AG04449 (cell line): ENCODE measurements at regions not wholly inside any gene's neighbourhood (a gene's known extent, or its start where the extent isn't known, plus 50 kb on each side); places are given as distances from the start of the nearest gene placed in this dataset.

Experiments used
- CTCF ChIA-PET: fragments of 350-600 bp; formaldehyde crosslinking; extraction: SDS; loops from one replicate; lab custom pipeline; 2021; ENCODE audit warnings: antibody characterized with exemption; lab: Yijun Ruan, JAX
- POLR2A ChIA-PET: fragments of 400-600, 350-600 bp; formaldehyde crosslinking; extraction: SDS; loops from one replicate; lab custom pipeline; 2020; ENCODE audit warnings: antibody characterized with exemption, inconsistent platforms; lab: Yijun Ruan, JAX
- DNase-seq: peaks from one replicate; pipeline ENCODE4 v3.0.0-alpha.2; 2010; ENCODE audit warnings: low read depth, low spot score
- H3K4me3 ChIP-seq: 2 replicates; pipeline ENCODE4 v1.5.1; 2011; ENCODE audit warnings: low read depth, mild to moderate bottlenecking, control low read depth, low read length
- TF ChIP-seq, protein P1 (sequence below): IDR thresholded peaks from one replicate; pipeline ENCODE4 v1.5.1; 2011; ENCODE audit warnings: mild to moderate bottlenecking, moderate library complexity, low read length, control low read depth, inconsistent platforms; ENCODE audit not compliant: insufficient read depth; ENCODE audit errors: missing control alignments

DNA sequence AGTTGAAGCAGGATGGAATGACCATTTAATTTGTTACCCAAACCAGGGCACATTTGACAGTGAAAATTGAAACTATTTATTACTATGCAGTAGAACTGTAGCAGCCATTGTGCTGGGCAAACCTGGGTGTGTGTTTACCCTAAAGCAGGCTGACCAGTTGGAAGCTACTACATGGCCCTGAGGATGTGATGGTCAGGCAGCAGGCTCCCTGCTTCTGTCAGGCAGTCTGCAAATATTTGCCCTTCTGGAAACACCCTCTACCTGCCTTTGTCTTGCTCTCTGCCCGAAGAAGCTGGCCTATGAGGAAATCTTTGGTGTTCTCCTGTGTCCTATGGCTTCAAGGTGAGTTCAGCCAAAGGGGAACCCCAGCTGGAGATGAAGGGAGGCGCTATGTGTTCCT lies 600.1 kb upstream of the KIRREL3 start:
- TF ChIP-seq, protein P1, sequence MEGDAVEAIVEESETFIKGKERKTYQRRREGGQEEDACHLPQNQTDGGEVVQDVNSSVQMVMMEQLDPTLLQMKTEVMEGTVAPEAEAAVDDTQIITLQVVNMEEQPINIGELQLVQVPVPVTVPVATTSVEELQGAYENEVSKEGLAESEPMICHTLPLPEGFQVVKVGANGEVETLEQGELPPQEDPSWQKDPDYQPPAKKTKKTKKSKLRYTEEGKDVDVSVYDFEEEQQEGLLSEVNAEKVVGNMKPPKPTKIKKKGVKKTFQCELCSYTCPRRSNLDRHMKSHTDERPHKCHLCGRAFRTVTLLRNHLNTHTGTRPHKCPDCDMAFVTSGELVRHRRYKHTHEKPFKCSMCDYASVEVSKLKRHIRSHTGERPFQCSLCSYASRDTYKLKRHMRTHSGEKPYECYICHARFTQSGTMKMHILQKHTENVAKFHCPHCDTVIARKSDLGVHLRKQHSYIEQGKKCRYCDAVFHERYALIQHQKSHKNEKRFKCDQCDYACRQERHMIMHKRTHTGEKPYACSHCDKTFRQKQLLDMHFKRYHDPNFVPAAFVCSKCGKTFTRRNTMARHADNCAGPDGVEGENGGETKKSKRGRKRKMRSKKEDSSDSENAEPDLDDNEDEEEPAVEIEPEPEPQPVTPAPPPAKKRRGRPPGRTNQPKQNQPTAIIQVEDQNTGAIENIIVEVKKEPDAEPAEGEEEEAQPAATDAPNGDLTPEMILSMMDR: no peak
- DNase-seq: no peak
- ChIA-PET CTCF (no interaction called here), POLR2A (no interaction called here)
- no peak overlapping the region for H3K4me3 ChIP-seq

DNA sequence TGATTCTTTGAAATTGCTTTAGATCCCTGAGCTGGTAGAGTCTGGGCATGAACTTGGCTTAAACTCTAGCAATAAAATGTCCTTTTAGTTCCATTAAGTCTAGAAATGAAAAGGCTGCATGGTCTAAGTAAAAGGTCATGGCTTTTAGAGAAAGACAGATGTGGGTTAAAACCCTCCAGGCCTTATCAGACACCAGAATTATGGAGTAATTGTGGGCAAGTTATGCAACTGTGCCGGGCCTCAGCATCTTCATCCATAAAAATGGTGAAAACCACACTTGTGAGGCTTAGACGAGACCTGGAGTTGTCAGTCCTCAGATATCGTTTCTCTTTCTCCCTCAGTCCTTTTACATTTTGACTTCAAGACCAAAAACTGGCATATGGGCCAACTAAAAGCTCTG lies 597.9 kb upstream of the KIRREL3 start:
- no peak for DNase-seq
- ChIA-PET POLR2A (no interaction called here), CTCF (no interaction called here)
- TF ChIP-seq, protein P1: no peak
- H3K4me3 ChIP-seq: no peak overlapping the region

DNA sequence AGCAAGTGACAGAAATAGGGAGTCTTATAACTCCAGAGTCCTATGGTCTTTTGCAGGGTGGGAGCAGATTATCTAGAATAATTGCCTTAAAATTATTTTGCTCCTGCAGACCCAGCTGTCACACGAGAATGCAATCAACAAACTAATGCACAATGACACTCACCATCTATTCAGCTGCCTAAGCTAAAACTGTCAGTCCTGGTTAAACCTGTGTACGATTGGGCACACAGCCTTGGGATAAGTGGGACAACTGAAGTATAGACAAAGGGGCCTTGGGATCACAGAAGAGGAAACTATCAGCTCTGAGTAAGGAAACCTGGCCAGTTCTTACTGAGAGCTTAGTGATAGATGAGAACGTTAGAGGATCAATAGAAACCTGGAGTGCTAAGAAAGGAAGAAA lies 595.9 kb upstream of the KIRREL3 start:
- H3K4me3 ChIP-seq: no peak overlapping the region
- no peak for DNase-seq
- POLR2A ChIA-PET: no interaction called here
- CTCF ChIA-PET: no interaction called here
- TF ChIP-seq, protein P1: no peak

DNA sequence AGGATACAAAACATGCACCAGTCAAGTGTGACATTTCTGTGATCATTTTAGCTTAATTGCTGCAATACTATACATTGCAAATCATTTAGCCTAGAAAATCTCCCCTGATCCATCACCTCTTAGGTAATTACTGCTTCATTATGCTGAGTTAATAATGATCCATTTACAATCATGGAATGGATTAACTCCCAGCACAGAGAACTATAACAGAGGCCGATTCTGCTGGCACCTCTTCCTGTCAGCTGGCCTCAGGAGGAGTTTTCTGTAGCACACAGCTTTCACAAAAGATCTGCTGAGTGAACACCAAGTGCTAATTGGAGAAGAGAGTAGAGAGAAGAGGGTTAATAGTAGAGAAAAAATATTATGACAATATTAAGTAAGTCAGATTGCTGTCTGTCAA lies 591.8 kb upstream of the KIRREL3 start:
- CTCF ChIA-PET: no interaction called here
- TF ChIP-seq, protein P1: no peak
- H3K4me3 ChIP-seq: no peak overlapping the region
- DNase-seq: no peak
- POLR2A ChIA-PET: no interaction called here

DNA sequence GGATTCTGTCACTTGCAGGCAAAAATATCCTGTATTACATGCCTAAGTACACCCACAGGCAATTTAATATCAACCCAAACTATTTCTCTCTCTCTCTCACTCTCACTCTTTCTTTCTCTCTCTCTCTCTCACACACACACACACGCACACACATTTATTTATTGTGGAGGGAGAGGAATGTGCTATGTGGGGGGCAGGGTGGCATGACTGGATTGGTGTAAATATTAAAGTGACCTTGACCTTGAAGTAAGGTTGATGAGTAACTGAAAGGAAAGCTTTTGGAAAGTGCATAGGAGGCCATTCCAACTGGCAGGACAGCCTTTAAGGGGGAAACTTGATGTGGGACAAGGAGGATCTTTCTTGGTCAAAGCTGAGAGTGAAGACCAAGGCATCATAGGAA lies 589.7 kb upstream of the KIRREL3 start:
- H3K4me3 ChIP-seq: no peak overlapping the region
- DNase-seq: no peak
- TF ChIP-seq, protein P1: no peak
- ChIA-PET POLR2A (no interaction called here), CTCF (no interaction called here)

DNA sequence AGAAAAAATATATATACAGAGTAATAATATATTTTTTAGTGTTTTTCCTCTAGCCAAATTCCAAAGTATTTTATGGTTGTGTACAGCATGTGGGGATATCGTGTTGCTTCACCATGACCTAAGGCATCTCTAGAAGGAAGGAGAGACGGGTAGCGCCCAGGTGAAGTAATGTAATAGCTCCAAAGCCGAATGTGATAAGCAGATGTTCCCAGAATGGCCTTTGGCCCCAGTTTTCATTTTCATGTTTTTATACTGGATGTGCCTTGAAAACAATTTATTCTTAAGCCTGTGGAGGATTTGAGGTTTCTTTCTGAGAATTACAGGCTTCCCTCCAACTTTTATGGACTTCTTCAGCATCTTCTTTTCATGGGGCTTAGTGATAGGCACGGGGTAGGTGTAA lies 587.9 kb upstream of the KIRREL3 start:
- CTCF ChIA-PET: no interaction called here
- DNase-seq: no peak
- H3K4me3 ChIP-seq: no peak overlapping the region
- POLR2A ChIA-PET: no interaction called here
- TF ChIP-seq, protein P1: no peak
